GM23338 (cell line): ENCODE measurements at regions not wholly inside any gene's neighbourhood (a gene's known extent, or its start where the extent isn't known, plus 50 kb on each side); places are given as distances from the start of the nearest gene placed in this dataset.

Experiments used
- ATAC-seq: fragments of 200-7000 bp; cut with Tn5 transposase; 3 replicates; pipeline ENCODE4 v1.9.1; 2020
- DNase-seq: peaks from one replicate; pipeline ENCODE4 v3.0.0-alpha.2; 2015; ENCODE audit warnings: low spot score
- H2AFZ ChIP-seq: fragments of 200-600 bp; sonication (generic); 2 replicates; pipeline ENCODE4 v1.8.0; 2016; ENCODE audit warnings: antibody characterized with exemption, mild to moderate bottlenecking, moderate library complexity
- H3F3A ChIP-seq: fragments of 200-600 bp; sonication (generic); replicated peaks from 2 replicates; pipeline ENCODE4 v1.8.0; 2017; ENCODE audit warnings: antibody characterized with exemption, mixed run types, low read depth
- H3K27ac ChIP-seq: fragments of 200-600 bp; sonication (generic); 2 replicates; pipeline ENCODE4 v1.6.1; 2016; ENCODE audit warnings: low read depth
- H3K27me3 ChIP-seq: fragments of 200-600 bp; sonication (generic); 2 replicates; pipeline ENCODE4 v1.8.0; 2016; ENCODE audit warnings: mild to moderate bottlenecking, mixed run types, moderate library complexity; ENCODE audit not compliant: insufficient read depth
- H3K36me3 ChIP-seq: fragments of 200-600 bp; sonication (generic); 2 replicates; pipeline ENCODE4 v1.8.0; 2016; ENCODE audit warnings: mild to moderate bottlenecking; ENCODE audit not compliant: insufficient read depth
- H3K4me1 ChIP-seq: fragments of 200-600 bp; sonication (generic); 2 replicates; pipeline ENCODE4 v1.8.0; 2016; ENCODE audit warnings: mild to moderate bottlenecking, moderate library complexity; ENCODE audit not compliant: insufficient read depth
- H3K4me2 ChIP-seq: fragments of 200-600 bp; sonication (generic); 2 replicates; pipeline ENCODE4 v1.7.1; 2017; ENCODE audit warnings: mixed run types
- H3K4me3 ChIP-seq: fragments of 200-600 bp; sonication (generic); 2 replicates; pipeline ENCODE4 v1.6.1; 2016; ENCODE audit warnings: mixed run types
- H3K79me2 ChIP-seq: fragments of 200-600 bp; sonication (generic); replicated peaks from 2 replicates; pipeline ENCODE4 v1.8.0; 2017; ENCODE audit warnings: mild to moderate bottlenecking; ENCODE audit not compliant: insufficient read depth
- H3K9me2 ChIP-seq: fragments of 200-600 bp; sonication (generic); 2 replicates; pipeline ENCODE4 v1.8.0; 2017; ENCODE audit not compliant: insufficient read depth
- H4K20me1 ChIP-seq: fragments of 200-600 bp; sonication (generic); replicated peaks from 2 replicates; pipeline ENCODE4 v1.8.0; 2017; ENCODE audit warnings: mild to moderate bottlenecking; ENCODE audit not compliant: insufficient read depth
- H3K27ac Mint-ChIP-seq: 2 replicates; pipeline ENCODE4 v1.8.0; 2020; ENCODE audit warnings: inconsistent platforms, mild to moderate bottlenecking, moderate library complexity, mixed read lengths
- H3K27me3 Mint-ChIP-seq: 3 replicates; pipeline ENCODE4 v1.8.0; 2022; ENCODE audit warnings: low read depth, mild to moderate bottlenecking, moderate library complexity, mixed read lengths, inconsistent platforms; ENCODE audit not compliant: insufficient read depth, poor library complexity
- H3K36me3 Mint-ChIP-seq: 3 replicates; pipeline ENCODE4 v1.8.0; 2021; ENCODE audit warnings: low read depth, mild to moderate bottlenecking, inconsistent platforms, moderate library complexity, mixed read lengths
- H3K4me1 Mint-ChIP-seq: 3 replicates; pipeline ENCODE4 v1.8.0; 2020; ENCODE audit warnings: mild to moderate bottlenecking, inconsistent platforms, mixed read lengths
- H3K4me3 Mint-ChIP-seq: 3 replicates; pipeline ENCODE4 v1.8.0; 2021; ENCODE audit warnings: moderate library complexity, mild to moderate bottlenecking, inconsistent platforms, mixed read lengths
- H3K9me3 Mint-ChIP-seq: 3 replicates; pipeline ENCODE4 v1.8.0; 2020; ENCODE audit warnings: moderate library complexity, mild to moderate bottlenecking, inconsistent platforms, mixed read lengths
- CREB1 ChIP-seq: fragments of 250-450 bp; sonication (Bioruptor Pico); IDR thresholded peaks from 2 replicates; pipeline ENCODE4 v1.5.0; 2020; ENCODE audit warnings: low read depth, mild to moderate bottlenecking, moderate library complexity
- ETS1 ChIP-seq: IDR thresholded peaks from 2 replicates; pipeline ENCODE4 v1.6.1; 2016; ENCODE audit warnings: antibody characterized with exemption
- EZH2 ChIP-seq: fragments of 200-600 bp; sonication (generic); IDR thresholded peaks from one replicate; pipeline ENCODE4 v1.8.0; 2017; ENCODE audit warnings: antibody characterized with exemption, mild to moderate bottlenecking, low read depth; ENCODE audit not compliant: unreplicated experiment
- EZH2phosphoT487 ChIP-seq: fragments of 200-600 bp; sonication (generic); IDR thresholded peaks from one replicate; pipeline ENCODE4 v1.8.1; 2018; ENCODE audit warnings: antibody characterized with exemption; ENCODE audit not compliant: unreplicated experiment
- JUNB ChIP-seq: IDR thresholded peaks from one replicate; pipeline ENCODE4 v1.6.1; 2016; ENCODE audit warnings: antibody characterized with exemption; ENCODE audit not compliant: unreplicated experiment
- REST ChIP-seq: IDR thresholded peaks from one replicate; pipeline ENCODE4 v1.6.1; 2018; ENCODE audit warnings: antibody characterized with exemption; ENCODE audit not compliant: unreplicated experiment
- STAT1 ChIP-seq: IDR thresholded peaks from one replicate; pipeline ENCODE4 v1.6.1; 2016; ENCODE audit warnings: antibody characterized with exemption; ENCODE audit not compliant: unreplicated experiment
- ZNF114 ChIP-seq: fragments of 250-450 bp; sonication (Bioruptor Pico); IDR thresholded peaks from 2 replicates; pipeline ENCODE4 v1.5.0; 2020; ENCODE audit warnings: mild to moderate bottlenecking, moderate library complexity
- ZNF462 ChIP-seq: fragments of 250-450 bp; sonication (Bioruptor Pico); IDR thresholded peaks from 2 replicates; pipeline ENCODE4 v1.5.0; 2020; ENCODE audit warnings: mild to moderate bottlenecking, moderate library complexity

- Histone ChIP-seq H3K79me2 (no peaks in the 10 kb centered on the region), H3K36me3 (no peaks in the 10 kb centered on the region), H2AFZ (no peak overlapping the region), H3K9me2 (0 out of 2 replicates have a peak, but pooled peaks cover 5% of the 10 kb centered on the region), H4K20me1 (no peaks in the 10 kb centered on the region), H3K4me2 (no peak overlapping the region), H3K4me3 (no peak overlapping the region), H3F3A (no peaks in the 10 kb centered on the region), H3K27ac (no peak overlapping the region), H3K4me1 (no peaks in the 10 kb centered on the region), H3K27me3 (no peaks in the 10 kb centered on the region)
- Mint-ChIP-seq H3K4me1 (peaks cover 3% of the 10 kb centered on the region; the same call in 1 of the 3 replicates), H3K4me3 (no peak overlapping the region), H3K9me3 (no peaks in the 10 kb centered on the region; the same call in 2 of the 3 replicates), H3K27ac (no peak overlapping the region), H3K36me3 (no peaks in the 10 kb centered on the region), H3K27me3 (peaks cover 3% of the 10 kb centered on the region)
- ATAC-seq (no peak), DNase-seq (no peak)
- TF ChIP-seq ZNF462 (CRISPR knock-in tag), result no peak
- TF ChIP-seq EZH2, result no peak
- no peak for TF ChIP-seq ZNF114
- TF ChIP-seq CREB1 (CRISPR knock-in tag), result no peak
- TF ChIP-seq REST, result no peak
- TF ChIP-seq JUNB, result no peak
- no peak for TF ChIP-seq EZH2phosphoT487
- no peak for TF ChIP-seq ETS1
- no peak for TF ChIP-seq STAT1
Measured at GRCh38 chr5:173434270-173434669, 106.1 kb upstream of the STC2 start.
